ENCODE measurements at regions not wholly inside any gene's neighbourhood (a gene's known extent, or its start where the extent isn't known, plus 50 kb on each side); places are given as distances from the start of the nearest gene placed in this dataset.
"Not testable (repeated sequence)": the region's sequence is repeated elsewhere in the genome, so short reads cannot be mapped to it uniquely, and the experiment has no call there.

GRCh38 chr12:131247026-131247725 is 293.5 kb downstream of the ADGRD1 start:
- not testable (repeated sequence) for TF ChIP-seq CTCF, POLR2A (IDR thresholded peaks at IDR 0.05)
